ENCODE measurements at regions not wholly inside any gene's neighbourhood (a gene's known extent, or its start where the extent isn't known, plus 50 kb on each side); places are given as distances from the start of the nearest gene placed in this dataset.
"Not testable (repeated sequence)": the region's sequence is repeated elsewhere in the genome, so short reads cannot be mapped to it uniquely, and the experiment has no call there.

- ChIA-PET CTCF (no interaction called here), POLR2A (no interaction called here)
- no peak overlapping the region for H3K4me3 ChIP-seq (ENCODE audit: control insufficient read depth in 1 of 7, extremely low read depth in 1 of 7, insufficient read depth in 4 of 7, low read depth in 2 of 7, low read length in 6 of 7)
- no peak overlapping the region for H3K27ac ChIP-seq (ENCODE audit: insufficient read depth in 1 of 2, low read depth in 1 of 2, low read length in 2 of 2, poor library complexity in 1 of 2, severe bottlenecking in 2 of 2)
- peaks cover 0 to 2% (median 0%) of the 10 kb centered on the region in 5 experiments for H3K9me3 ChIP-seq (ENCODE audit: control extremely low read depth in 1 of 5, control insufficient read depth in 4 of 5, insufficient read depth in 2 of 5, low read depth in 1 of 5, low read length in 4 of 5)
- H3K36me3 ChIP-seq (ENCODE audit: control insufficient read depth in 4 of 4, insufficient read depth in 4 of 4, low read length in 3 of 4) = no peaks in the 10 kb centered on the region
- H3K4me1 ChIP-seq (ENCODE audit: control extremely low read depth in 1 of 4, control insufficient read depth in 4 of 4, insufficient read depth in 4 of 4, low read length in 3 of 4) = peaks cover 0 to 5% (median 0%) of the 10 kb centered on the region in 4 experiments
- peak in 2 of 3 donors; percentile 4 to 44 for DNase-seq
- no peaks in the 10 kb centered on the region for H3K27me3 ChIP-seq (replicated peaks in 2 of 5; ENCODE audit: control insufficient read depth in 4 of 5, insufficient read depth in 5 of 5, low read length in 4 of 5)
Observed at GRCh38 chr11:39570526-39570925, 1888.9 kb downstream of the LRRC4C start.

GRCh38 chr11:39569789-39570188 lies 1889.7 kb downstream of the LRRC4C start:
- 100% methylated on average over 1 of the region's 2 CpGs for WGBS (ENCODE audit: insufficient coverage)
- no peaks in the 10 kb centered on the region for H3K27me3 ChIP-seq (replicated peaks in 2 of 5; ENCODE audit: control insufficient read depth in 4 of 5, insufficient read depth in 5 of 5, low read length in 4 of 5)
- no peak overlapping the region for H3K4me3 ChIP-seq (ENCODE audit: control insufficient read depth in 1 of 7, extremely low read depth in 1 of 7, insufficient read depth in 4 of 7, low read depth in 2 of 7, low read length in 6 of 7)
- H3K9me3 ChIP-seq (ENCODE audit: control extremely low read depth in 1 of 5, control insufficient read depth in 4 of 5, insufficient read depth in 2 of 5, low read depth in 1 of 5, low read length in 4 of 5) = peaks cover 0 to 2% (median 0%) of the 10 kb centered on the region in 5 experiments
- no peak for DNase-seq
- no peaks in the 10 kb centered on the region for H3K36me3 ChIP-seq (ENCODE audit: control insufficient read depth in 4 of 4, insufficient read depth in 4 of 4, low read length in 3 of 4)
- no peak overlapping the region for H3K27ac ChIP-seq (ENCODE audit: insufficient read depth in 1 of 2, low read depth in 1 of 2, low read length in 2 of 2, poor library complexity in 1 of 2, severe bottlenecking in 2 of 2)
- peaks cover 0 to 5% (median 0%) of the 10 kb centered on the region in 4 experiments for H3K4me1 ChIP-seq (ENCODE audit: control extremely low read depth in 1 of 4, control insufficient read depth in 4 of 4, insufficient read depth in 4 of 4, low read length in 3 of 4)
- CTCF ChIA-PET = no interaction called here
- POLR2A ChIA-PET = no interaction called here

DNA sequence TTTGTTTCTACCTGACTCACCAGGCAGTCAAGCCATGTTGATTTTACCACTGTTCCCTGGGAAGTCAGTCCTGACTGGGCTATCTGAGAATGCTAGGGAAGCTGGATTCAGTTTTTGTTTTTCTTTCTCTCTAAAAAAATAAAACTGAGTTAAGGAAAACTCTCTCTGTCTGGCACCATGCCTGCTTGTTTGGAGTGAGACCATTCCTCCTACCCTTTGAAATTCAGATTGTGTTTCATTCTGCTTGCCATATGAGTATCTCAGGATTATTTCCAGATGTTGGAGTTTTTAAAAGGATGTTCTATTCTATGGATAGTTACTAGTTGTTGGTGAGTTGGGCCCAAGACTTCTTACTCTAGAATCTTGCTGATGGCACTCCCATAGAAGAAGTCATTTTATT lies 1917.0 kb downstream of the LRRC4C start:
- POLR2A ChIA-PET = no interaction called here
- DNase-seq = no peak
- H3K27ac ChIP-seq (ENCODE audit: insufficient read depth in 1 of 2, low read depth in 1 of 2, low read length in 2 of 2, poor library complexity in 1 of 2, severe bottlenecking in 2 of 2) = no peak overlapping the region
- peaks cover 0 to 5% (median 0%) of the 10 kb centered on the region in 4 experiments for H3K4me1 ChIP-seq (ENCODE audit: control extremely low read depth in 1 of 4, control insufficient read depth in 4 of 4, insufficient read depth in 4 of 4, low read length in 3 of 4)
- peaks cover 0 to 2% (median 0%) of the 10 kb centered on the region in 5 experiments for H3K9me3 ChIP-seq (ENCODE audit: control extremely low read depth in 1 of 5, control insufficient read depth in 4 of 5, insufficient read depth in 2 of 5, low read depth in 1 of 5, low read length in 4 of 5)
- H3K4me3 ChIP-seq (ENCODE audit: control insufficient read depth in 1 of 7, extremely low read depth in 1 of 7, insufficient read depth in 4 of 7, low read depth in 2 of 7, low read length in 6 of 7) = no peak overlapping the region
- no peaks in the 10 kb centered on the region for H3K27me3 ChIP-seq (replicated peaks in 2 of 5; ENCODE audit: control insufficient read depth in 4 of 5, insufficient read depth in 5 of 5, low read length in 4 of 5)
- no peaks in the 10 kb centered on the region for H3K36me3 ChIP-seq (ENCODE audit: control insufficient read depth in 4 of 4, insufficient read depth in 4 of 4, low read length in 3 of 4)
- CTCF ChIA-PET = no interaction called here

DNA sequence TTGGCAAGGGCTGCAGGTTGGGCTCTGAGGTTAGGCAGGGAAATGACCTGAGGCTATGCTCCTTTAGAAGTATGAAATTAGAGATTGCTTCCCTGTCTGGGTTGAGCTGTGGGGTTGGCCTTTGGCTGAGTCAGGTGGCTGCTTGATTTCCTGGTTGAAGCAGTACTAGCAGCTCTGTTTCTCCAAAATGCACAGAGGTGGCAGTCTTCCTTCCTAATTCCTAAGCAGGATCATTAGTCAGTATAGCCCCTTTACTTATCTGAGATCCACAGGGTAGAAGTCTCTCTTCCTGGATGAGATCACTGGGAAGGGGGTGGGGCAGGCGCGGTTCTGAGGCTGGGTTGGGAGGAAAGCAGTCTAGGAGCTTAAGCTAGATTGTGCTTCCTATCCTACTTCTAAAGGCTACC lies 1917.5 kb downstream of the LRRC4C start:
- H3K4me3 ChIP-seq (ENCODE audit: control insufficient read depth in 1 of 7, extremely low read depth in 1 of 7, insufficient read depth in 4 of 7, low read depth in 2 of 7, low read length in 6 of 7) = peak overlapping the region in 1 of 7 experiments; percentile 16
- peaks cover 0 to 2% (median 0%) of the 10 kb centered on the region in 5 experiments for H3K9me3 ChIP-seq (ENCODE audit: control extremely low read depth in 1 of 5, control insufficient read depth in 4 of 5, insufficient read depth in 2 of 5, low read depth in 1 of 5, low read length in 4 of 5)
- CTCF ChIA-PET = no interaction called here
- no peaks in the 10 kb centered on the region for H3K36me3 ChIP-seq (ENCODE audit: control insufficient read depth in 4 of 4, insufficient read depth in 4 of 4, low read length in 3 of 4)
- POLR2A ChIA-PET = no interaction called here
- DNase-seq = peak in 2 of 3 donors; percentile 11 to 43
- H3K27ac ChIP-seq (ENCODE audit: insufficient read depth in 1 of 2, low read depth in 1 of 2, low read length in 2 of 2, poor library complexity in 1 of 2, severe bottlenecking in 2 of 2) = peak overlapping the region in 1 of 2 experiments; percentile 27
- peaks cover 0 to 5% (median 0%) of the 10 kb centered on the region in 4 experiments for H3K4me1 ChIP-seq (ENCODE audit: control extremely low read depth in 1 of 4, control insufficient read depth in 4 of 4, insufficient read depth in 4 of 4, low read length in 3 of 4)
- WGBS (ENCODE audit: insufficient coverage) = no CpG with 5 or more reads among the region's 2 CpGs
- H3K27me3 ChIP-seq (replicated peaks in 2 of 5; ENCODE audit: control insufficient read depth in 4 of 5, insufficient read depth in 5 of 5, low read length in 4 of 5) = no peaks in the 10 kb centered on the region

DNA sequence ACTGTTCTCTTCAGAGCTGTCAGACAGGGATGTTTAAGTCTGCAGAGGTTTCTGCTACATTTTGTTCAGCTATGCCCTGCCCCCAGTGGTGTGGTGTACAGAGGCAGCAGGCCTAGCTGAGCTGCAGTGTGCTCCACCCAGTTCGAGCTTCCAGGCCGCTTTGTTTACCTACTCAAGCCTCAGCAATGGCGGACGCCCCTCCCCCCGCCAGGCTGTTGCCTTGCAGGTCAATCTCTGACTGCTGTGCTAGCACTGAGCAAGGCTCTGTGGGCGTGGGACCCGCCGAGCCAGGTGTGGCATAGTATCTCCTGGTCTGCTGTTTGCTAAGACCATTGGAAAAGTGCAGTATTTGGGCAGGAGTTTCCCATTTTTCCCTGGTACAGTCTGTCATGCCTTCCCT lies 1923.1 kb downstream of the LRRC4C start:
- H3K36me3 ChIP-seq (ENCODE audit: control insufficient read depth in 4 of 4, insufficient read depth in 4 of 4, low read length in 3 of 4); DNase-seq; POLR2A ChIA-PET; H3K27ac ChIP-seq (ENCODE audit: insufficient read depth in 1 of 2, low read depth in 1 of 2, low read length in 2 of 2, poor library complexity in 1 of 2, severe bottlenecking in 2 of 2); H3K27me3 ChIP-seq (replicated peaks in 2 of 5; ENCODE audit: control insufficient read depth in 4 of 5, insufficient read depth in 5 of 5, low read length in 4 of 5); H3K4me1 ChIP-seq (ENCODE audit: control extremely low read depth in 1 of 4, control insufficient read depth in 4 of 4, insufficient read depth in 4 of 4, low read length in 3 of 4); H3K9me3 ChIP-seq (ENCODE audit: control extremely low read depth in 1 of 5, control insufficient read depth in 4 of 5, insufficient read depth in 2 of 5, low read depth in 1 of 5, low read length in 4 of 5); CTCF ChIA-PET; H3K4me3 ChIP-seq (ENCODE audit: control insufficient read depth in 1 of 7, extremely low read depth in 1 of 7, insufficient read depth in 4 of 7, low read depth in 2 of 7, low read length in 6 of 7): not testable (repeated sequence)
- WGBS (ENCODE audit: insufficient coverage) = 90% methylated on average over 8 of the region's 8 CpGs

Measured in common myeloid progenitor, CD34-positive (primary cell).